GM12878 (cell line): ENCODE measurements at regions not wholly inside any gene's neighbourhood (a gene's known extent, or its start where the extent isn't known, plus 50 kb on each side); places are given as distances from the start of the nearest gene placed in this dataset.

ENCODE experiments used
- ATAC-seq: fragments of 200-7000 bp; cut with Tn5 transposase; 3 replicates; pipeline ENCODE4 v1.9.1; 2020; ENCODE audit warnings: mild to moderate bottlenecking, moderate library complexity
- BruUV-seq: library from RNA; stranded (reverse); fragments of 400-500 nt; replicated peaks from 2 replicates; lab custom pipeline; 2021; lab: Mats Ljungman, UMichigan
- CTCF ChIA-PET: fragments of 300-600 bp; sonication (Branson Sonifier 250); formaldehyde crosslinking; extraction: SDS; loops from one replicate; lab custom pipeline; 2021; ENCODE audit warnings: inconsistent platforms; lab: Yijun Ruan, JAX
- POLR2A ChIA-PET: fragments of 350-600 bp; formaldehyde crosslinking; extraction: SDS; loops from one replicate; lab custom pipeline; 2021; ENCODE audit warnings: inconsistent platforms; lab: Charles Lee
- RAD21 ChIA-PET: fragments of 300-600 bp; sonication (Branson Sonifier 250); formaldehyde crosslinking; loops from one replicate; lab custom pipeline; 2023; ENCODE audit warnings: antibody characterized with exemption; ENCODE audit not compliant: unreplicated experiment; lab: Charles Lee
- SMC1A ChIA-PET: fragments of 300-600 bp; sonication (Branson Sonifier 250); formaldehyde crosslinking; loops from one replicate; lab custom pipeline; 2023; ENCODE audit not compliant: unreplicated experiment, uncharacterized antibody; lab: Charles Lee
- DNase-seq: peaks from one replicate; pipeline ENCODE4 v3.0.0-alpha.2; 2011; ENCODE audit warnings: low read depth, low spot score
- FAIRE-seq: peaks from 3 replicates; lab custom pipeline; 2011; peaks lifted over from hg19 to GRCh38; lab: Jason Lieb, UNC
- H2AFZ ChIP-seq: 2 replicates; pipeline ENCODE4 v1.6.0; 2011; ENCODE audit warnings: low read depth, low read length, control low read depth; ENCODE audit not compliant: control insufficient read depth
- H3K27ac ChIP-seq: 2 replicates; pipeline ENCODE4 v1.5.1; 2011; ENCODE audit warnings: control low read depth; ENCODE audit not compliant: control insufficient read depth, insufficient read depth
- H3K27me3 ChIP-seq, 2 experiments: replicated peaks in 1 of 2; 2 replicates each; pipeline versions ENCODE4 v1.6.0 to v1.6.1; 2011; ENCODE audit warnings: low read length in 1 of 2; ENCODE audit not compliant: control insufficient read depth in 2 of 2, insufficient read depth in 2 of 2
- H3K36me3 ChIP-seq, 2 experiments: 2 replicates each; pipeline ENCODE4 v1.5.1; 2011; ENCODE audit warnings: low read length in 1 of 2; ENCODE audit not compliant: control insufficient read depth in 2 of 2, insufficient read depth in 2 of 2
- H3K4me1 ChIP-seq: 2 replicates; pipeline ENCODE4 v1.6.1; 2011; ENCODE audit warnings: mild to moderate bottlenecking, low read length, moderate library complexity, mixed read lengths; ENCODE audit not compliant: control insufficient read depth, insufficient read depth
- H3K4me2 ChIP-seq: 2 replicates; pipeline ENCODE4 v1.6.0; 2011; ENCODE audit warnings: control low read depth; ENCODE audit not compliant: control insufficient read depth, insufficient read depth
- H3K4me3 ChIP-seq: fragments of 200-600 bp; sonication (generic); 2 replicates; pipeline ENCODE4 v1.5.1; 2016
- H3K79me2 ChIP-seq: 2 replicates; pipeline ENCODE4 v1.6.0; 2011; ENCODE audit warnings: low read length; ENCODE audit not compliant: control insufficient read depth, insufficient read depth
- H3K9ac ChIP-seq: 2 replicates; pipeline ENCODE4 v1.8.0; 2011; ENCODE audit warnings: low read length, control low read depth, mixed read lengths; ENCODE audit not compliant: control insufficient read depth, insufficient read depth
- H3K9me3 ChIP-seq: replicated peaks from 3 replicates; pipeline ENCODE4 v1.5.1; 2011; ENCODE audit warnings: mild to moderate bottlenecking, low read length; ENCODE audit not compliant: control insufficient read depth, insufficient read depth
- H4K20me1 ChIP-seq: 2 replicates; pipeline ENCODE4 v1.6.0; 2011; ENCODE audit not compliant: control insufficient read depth, insufficient read depth
- JUND ChIP-seq: IDR thresholded peaks from 2 replicates; pipeline ENCODE4 v1.6.1; 2012; ENCODE audit warnings: low read depth, mild to moderate bottlenecking, low read length, improper control_type of control experiment, moderate library complexity
- POLR2A ChIP-seq: IDR thresholded peaks from 2 replicates; pipeline ENCODE4 v1.6.1; 2011; ENCODE audit warnings: low read depth, mild to moderate bottlenecking, low read length
- RUNX3 ChIP-seq: IDR thresholded peaks from 2 replicates; pipeline ENCODE4 v1.6.1; 2012; ENCODE audit warnings: low read length, inconsistent platforms
- TBL1XR1 ChIP-seq: IDR thresholded peaks from 2 replicates; pipeline ENCODE4 v1.6.1; 2012; ENCODE audit warnings: low read depth, low read length, improper control_type of control experiment
- WGBS: methylation state at CpG from one replicate; pipeline ENCODE4 v1.1.6; 2016; ENCODE audit warnings: low lambda C conversion rate; ENCODE audit not compliant: insufficient replicate concordance, insufficient coverage; ENCODE audit errors: missing lambda C conversion rate; 5-methylcytosine and 5-hydroxymethylcytosine counted together
- in situ Hi-C: fragments of 300-500 bp; cut with MboI; formaldehyde crosslinking; loops from 9 replicates; pipeline ENCODE4 v1.14.3; 2018; ENCODE audit warnings: mixed read lengths
- intact Hi-C: fragments of 100-400 bp; cut with micrococcal nuclease; formaldehyde crosslinking; loops from one replicate; pipeline ENCODE4 v1.14.2; 2022; ENCODE audit not compliant: unreplicated experiment
- TF ChIP-seq, protein P1 (sequence below): fragments of 450-650 bp; formaldehyde crosslinking; IDR thresholded peaks from 2 replicates; pipeline ENCODE4 v1.4.0; 2020; ENCODE audit warnings: mild to moderate bottlenecking, moderate library complexity
- TF ChIP-seq, protein P2 (sequence below): fragments of 450-650 bp; IDR thresholded peaks from 2 replicates; pipeline ENCODE4 v1.6.1; 2017; ENCODE audit warnings: borderline replicate concordance
- TF ChIP-seq, protein P3 (sequence below), 3 experiments: IDR thresholded peaks in 2 of 3; conservative IDR thresholded peaks in 1 of 3; 2 replicates each; pipeline ENCODE4 v1.5.1; 2011; ENCODE audit warnings: low read depth in 3 of 3, low read length in 3 of 3, mild to moderate bottlenecking in 3 of 3, control low read depth in 2 of 3, moderate library complexity in 2 of 3, inconsistent platforms in 1 of 3, mixed read lengths in 1 of 3; ENCODE audit not compliant: control insufficient read depth in 2 of 3, insufficient read depth in 1 of 3; ENCODE audit errors: extremely low read depth in 1 of 3

DNA sequence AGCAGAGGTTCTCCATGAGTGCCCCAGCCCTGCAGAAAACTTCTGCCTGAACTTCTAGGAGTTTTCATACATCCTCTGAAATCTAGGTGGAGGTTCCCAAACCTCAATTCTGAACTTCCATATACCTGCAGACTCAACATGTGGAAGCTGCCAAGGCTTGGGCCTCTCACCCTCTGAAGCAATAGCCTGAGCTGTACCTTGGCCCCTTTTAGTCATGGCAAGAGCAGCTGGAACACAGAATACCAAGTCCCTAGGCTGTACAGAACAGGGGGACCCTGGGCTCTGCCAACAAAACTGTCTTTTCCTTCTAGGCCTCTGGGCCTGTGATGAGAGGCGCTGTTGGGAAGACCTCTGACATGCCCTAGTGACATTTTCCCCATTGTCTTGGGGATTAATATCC, 494.3 kb upstream of the FOXG1 start:
- 0% methylated on average over 1 of the region's 1 CpG for WGBS

DNA sequence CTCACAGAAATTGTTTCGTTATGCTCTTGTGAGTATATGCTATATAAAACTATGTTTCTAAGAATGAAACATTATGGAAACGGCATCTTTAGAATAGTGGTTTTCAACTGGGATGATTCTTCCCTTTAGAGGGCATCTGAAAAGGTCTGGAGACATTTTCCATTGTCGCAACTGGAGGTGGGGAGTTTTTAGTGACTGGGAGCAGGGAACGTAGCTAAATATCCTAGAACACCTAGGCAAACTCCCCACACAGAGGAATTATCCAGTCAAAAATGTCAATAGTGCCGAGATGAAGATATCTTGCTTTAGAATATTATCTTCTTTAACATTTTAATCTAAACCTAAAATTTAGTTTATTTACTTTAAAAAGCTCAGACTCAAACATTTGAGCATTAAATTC, 486.1 kb upstream of the FOXG1 start:
- no peaks in the 10 kb centered on the region for H3K27me3 ChIP-seq
- ChIA-PET CTCF (no interaction called here), SMC1A (no interaction called here), RAD21 (no interaction called here), POLR2A (no interaction called here)
- H4K20me1 ChIP-seq: no peaks in the 10 kb centered on the region
- H3K9me3 ChIP-seq: no peaks in the 10 kb centered on the region
- 12% methylated on average over 5 of the region's 5 CpGs for WGBS
- no peak overlapping the region for H3K4me2 ChIP-seq
- FAIRE-seq (no peak), DNase-seq (no peak), ATAC-seq (no peak)
- intact Hi-C loops (no loop called here), in situ Hi-C loops (no loop called here)
- no peak overlapping the region for H3K9ac ChIP-seq
- no TSS peak for BruUV-seq
- H2AFZ ChIP-seq: no peak overlapping the region
- no peak overlapping the region for H3K4me3 ChIP-seq
- H3K27ac ChIP-seq: no peak overlapping the region
- TF ChIP-seq, protein P1, sequence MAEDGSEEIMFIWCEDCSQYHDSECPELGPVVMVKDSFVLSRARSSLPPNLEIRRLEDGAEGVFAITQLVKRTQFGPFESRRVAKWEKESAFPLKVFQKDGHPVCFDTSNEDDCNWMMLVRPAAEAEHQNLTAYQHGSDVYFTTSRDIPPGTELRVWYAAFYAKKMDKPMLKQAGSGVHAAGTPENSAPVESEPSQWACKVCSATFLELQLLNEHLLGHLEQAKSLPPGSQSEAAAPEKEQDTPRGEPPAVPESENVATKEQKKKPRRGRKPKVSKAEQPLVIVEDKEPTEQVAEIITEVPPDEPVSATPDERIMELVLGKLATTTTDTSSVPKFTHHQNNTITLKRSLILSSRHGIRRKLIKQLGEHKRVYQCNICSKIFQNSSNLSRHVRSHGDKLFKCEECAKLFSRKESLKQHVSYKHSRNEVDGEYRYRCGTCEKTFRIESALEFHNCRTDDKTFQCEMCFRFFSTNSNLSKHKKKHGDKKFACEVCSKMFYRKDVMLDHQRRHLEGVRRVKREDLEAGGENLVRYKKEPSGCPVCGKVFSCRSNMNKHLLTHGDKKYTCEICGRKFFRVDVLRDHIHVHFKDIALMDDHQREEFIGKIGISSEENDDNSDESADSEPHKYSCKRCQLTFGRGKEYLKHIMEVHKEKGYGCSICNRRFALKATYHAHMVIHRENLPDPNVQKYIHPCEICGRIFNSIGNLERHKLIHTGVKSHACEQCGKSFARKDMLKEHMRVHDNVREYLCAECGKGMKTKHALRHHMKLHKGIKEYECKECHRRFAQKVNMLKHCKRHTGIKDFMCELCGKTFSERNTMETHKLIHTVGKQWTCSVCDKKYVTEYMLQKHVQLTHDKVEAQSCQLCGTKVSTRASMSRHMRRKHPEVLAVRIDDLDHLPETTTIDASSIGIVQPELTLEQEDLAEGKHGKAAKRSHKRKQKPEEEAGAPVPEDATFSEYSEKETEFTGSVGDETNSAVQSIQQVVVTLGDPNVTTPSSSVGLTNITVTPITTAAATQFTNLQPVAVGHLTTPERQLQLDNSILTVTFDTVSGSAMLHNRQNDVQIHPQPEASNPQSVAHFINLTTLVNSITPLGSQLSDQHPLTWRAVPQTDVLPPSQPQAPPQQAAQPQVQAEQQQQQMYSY (CRISPR knock-in tag): no peak
- TF ChIP-seq TBL1XR1: no peak
- TF ChIP-seq, protein P2, sequence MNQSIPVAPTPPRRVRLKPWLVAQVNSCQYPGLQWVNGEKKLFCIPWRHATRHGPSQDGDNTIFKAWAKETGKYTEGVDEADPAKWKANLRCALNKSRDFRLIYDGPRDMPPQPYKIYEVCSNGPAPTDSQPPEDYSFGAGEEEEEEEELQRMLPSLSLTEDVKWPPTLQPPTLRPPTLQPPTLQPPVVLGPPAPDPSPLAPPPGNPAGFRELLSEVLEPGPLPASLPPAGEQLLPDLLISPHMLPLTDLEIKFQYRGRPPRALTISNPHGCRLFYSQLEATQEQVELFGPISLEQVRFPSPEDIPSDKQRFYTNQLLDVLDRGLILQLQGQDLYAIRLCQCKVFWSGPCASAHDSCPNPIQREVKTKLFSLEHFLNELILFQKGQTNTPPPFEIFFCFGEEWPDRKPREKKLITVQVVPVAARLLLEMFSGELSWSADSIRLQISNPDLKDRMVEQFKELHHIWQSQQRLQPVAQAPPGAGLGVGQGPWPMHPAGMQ: no peak
- TF ChIP-seq JUND: no peak
- TF ChIP-seq RUNX3: no peak
- TF ChIP-seq, protein P3, sequence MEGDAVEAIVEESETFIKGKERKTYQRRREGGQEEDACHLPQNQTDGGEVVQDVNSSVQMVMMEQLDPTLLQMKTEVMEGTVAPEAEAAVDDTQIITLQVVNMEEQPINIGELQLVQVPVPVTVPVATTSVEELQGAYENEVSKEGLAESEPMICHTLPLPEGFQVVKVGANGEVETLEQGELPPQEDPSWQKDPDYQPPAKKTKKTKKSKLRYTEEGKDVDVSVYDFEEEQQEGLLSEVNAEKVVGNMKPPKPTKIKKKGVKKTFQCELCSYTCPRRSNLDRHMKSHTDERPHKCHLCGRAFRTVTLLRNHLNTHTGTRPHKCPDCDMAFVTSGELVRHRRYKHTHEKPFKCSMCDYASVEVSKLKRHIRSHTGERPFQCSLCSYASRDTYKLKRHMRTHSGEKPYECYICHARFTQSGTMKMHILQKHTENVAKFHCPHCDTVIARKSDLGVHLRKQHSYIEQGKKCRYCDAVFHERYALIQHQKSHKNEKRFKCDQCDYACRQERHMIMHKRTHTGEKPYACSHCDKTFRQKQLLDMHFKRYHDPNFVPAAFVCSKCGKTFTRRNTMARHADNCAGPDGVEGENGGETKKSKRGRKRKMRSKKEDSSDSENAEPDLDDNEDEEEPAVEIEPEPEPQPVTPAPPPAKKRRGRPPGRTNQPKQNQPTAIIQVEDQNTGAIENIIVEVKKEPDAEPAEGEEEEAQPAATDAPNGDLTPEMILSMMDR (IDR thresholded peaks at IDR 0.05 in 2 of 3, conservative IDR thresholded peaks at IDR 0.05 in 1 of 3; ENCODE audit: control insufficient read depth in 2 of 3, extremely low read depth in 1 of 3, insufficient read depth in 1 of 3, low read depth in 3 of 3, low read length in 3 of 3): no peak
- no peaks in the 10 kb centered on the region for H3K79me2 ChIP-seq
- H3K36me3 ChIP-seq: no peaks in the 10 kb centered on the region
- H3K4me1 ChIP-seq: no peaks in the 10 kb centered on the region

More for the DNA sequence above, 494.3 kb upstream of the FOXG1 start:
- ChIA-PET POLR2A (no interaction called here), SMC1A (no interaction called here), CTCF (no interaction called here), RAD21 (no interaction called here)
- no peaks in the 10 kb centered on the region for H3K27me3 ChIP-seq
- FAIRE-seq: no peak
- H3K4me2 ChIP-seq: no peak overlapping the region
- DNase-seq: no peak
- no peaks in the 10 kb centered on the region for H3K4me1 ChIP-seq
- no peaks in the 10 kb centered on the region for H3K36me3 ChIP-seq
- H2AFZ ChIP-seq: no peak overlapping the region
- H3K9me3 ChIP-seq: no peaks in the 10 kb centered on the region
- H3K4me3 ChIP-seq: no peak overlapping the region
- H4K20me1 ChIP-seq: no peaks in the 10 kb centered on the region
- no TSS peak for BruUV-seq
- in situ Hi-C loops (no loop called here), intact Hi-C loops (no loop called here)
- H3K9ac ChIP-seq: no peak overlapping the region
- no peak for TF ChIP-seq POLR2A
- H3K27ac ChIP-seq: no peak overlapping the region
- no peak for ATAC-seq
- H3K79me2 ChIP-seq: no peaks in the 10 kb centered on the region
